ENCODE measurements at regions not wholly inside any gene's neighbourhood (a gene's known extent, or its start where the extent isn't known, plus 50 kb on each side); places are given as distances from the start of the nearest gene placed in this dataset.

DNA sequence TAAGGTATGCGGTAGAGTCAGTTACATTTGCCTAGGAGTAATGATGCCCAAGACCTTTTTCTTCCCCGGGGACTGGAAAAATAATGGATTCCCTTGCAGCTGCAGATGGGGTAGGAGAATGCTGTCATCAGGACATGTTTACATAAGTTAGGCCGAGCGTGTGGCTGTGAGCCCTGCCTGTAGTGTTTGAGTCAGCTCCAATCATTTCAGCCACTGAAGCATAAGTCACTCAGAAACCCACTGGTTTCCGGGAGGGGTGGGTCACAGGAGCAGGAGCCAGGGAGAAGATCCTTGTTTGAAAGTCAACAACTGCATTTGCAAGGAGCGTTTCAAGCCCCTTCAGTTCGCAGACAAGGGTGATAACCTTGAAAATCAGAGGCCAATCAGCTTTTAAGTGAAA, 562.3 kb downstream of the MCTP2 start:
- TF ChIP-seq, protein P1, sequence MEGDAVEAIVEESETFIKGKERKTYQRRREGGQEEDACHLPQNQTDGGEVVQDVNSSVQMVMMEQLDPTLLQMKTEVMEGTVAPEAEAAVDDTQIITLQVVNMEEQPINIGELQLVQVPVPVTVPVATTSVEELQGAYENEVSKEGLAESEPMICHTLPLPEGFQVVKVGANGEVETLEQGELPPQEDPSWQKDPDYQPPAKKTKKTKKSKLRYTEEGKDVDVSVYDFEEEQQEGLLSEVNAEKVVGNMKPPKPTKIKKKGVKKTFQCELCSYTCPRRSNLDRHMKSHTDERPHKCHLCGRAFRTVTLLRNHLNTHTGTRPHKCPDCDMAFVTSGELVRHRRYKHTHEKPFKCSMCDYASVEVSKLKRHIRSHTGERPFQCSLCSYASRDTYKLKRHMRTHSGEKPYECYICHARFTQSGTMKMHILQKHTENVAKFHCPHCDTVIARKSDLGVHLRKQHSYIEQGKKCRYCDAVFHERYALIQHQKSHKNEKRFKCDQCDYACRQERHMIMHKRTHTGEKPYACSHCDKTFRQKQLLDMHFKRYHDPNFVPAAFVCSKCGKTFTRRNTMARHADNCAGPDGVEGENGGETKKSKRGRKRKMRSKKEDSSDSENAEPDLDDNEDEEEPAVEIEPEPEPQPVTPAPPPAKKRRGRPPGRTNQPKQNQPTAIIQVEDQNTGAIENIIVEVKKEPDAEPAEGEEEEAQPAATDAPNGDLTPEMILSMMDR (IDR thresholded peaks at IDR 0.05), result no peak
- TF ChIP-seq POLR2A (IDR thresholded peaks at IDR 0.05), result no peak
